ENCODE measurements at regions not wholly inside any gene's neighbourhood (a gene's known extent, or its start where the extent isn't known, plus 50 kb on each side); places are given as distances from the start of the nearest gene placed in this dataset.

DNA sequence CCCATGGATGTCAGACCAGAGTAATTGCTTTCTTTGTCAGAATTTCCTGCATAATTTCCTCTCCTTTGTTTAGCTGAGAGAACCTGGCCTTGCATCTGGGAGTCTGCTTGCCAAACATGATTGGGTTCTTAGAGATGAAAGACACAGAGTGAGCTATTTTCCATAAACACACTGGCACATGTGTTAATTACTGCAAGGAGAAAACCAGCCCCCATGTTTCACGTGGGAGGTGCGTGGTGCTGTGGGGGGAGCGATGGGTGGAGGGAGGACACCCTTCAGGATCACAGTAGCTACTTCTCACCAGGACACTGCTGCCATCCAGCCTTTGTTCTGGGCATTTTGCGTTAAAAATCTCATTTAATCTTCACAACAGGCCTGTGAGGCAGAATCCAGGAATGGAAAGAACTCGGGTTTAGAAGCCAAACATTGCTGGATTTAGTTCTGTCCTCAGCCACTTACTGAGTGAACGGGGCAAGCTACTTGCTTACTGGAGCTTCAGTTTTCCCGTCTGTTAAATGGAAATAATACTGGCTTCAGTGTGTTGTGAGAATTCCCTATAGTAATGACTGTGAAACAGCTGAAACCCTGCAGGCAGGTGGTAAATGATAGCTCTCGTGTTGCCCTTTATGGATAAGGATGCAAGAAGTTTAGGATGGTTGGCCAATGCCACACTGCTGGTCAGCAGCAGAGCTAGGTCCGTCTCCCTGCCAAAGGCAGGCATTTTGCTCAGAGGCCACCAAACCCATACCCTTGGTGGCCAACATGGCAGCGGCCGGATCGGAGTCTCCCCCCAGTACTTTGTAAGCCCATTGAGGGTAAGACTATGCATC, 100.1 kb upstream of the ASAP2 start:
- TF ChIP-seq CTCF (IDR thresholded peaks at IDR 0.05; ENCODE audit: control extremely low read depth in 1 of 3, insufficient read depth in 1 of 3, low read depth in 1 of 3, low read length in 3 of 3), result no peak
- no peak for TF ChIP-seq POLR2AphosphoS5 (IDR thresholded peaks at IDR 0.05; ENCODE audit: low read depth, low read length)
- TF ChIP-seq TAF1 (IDR thresholded peaks at IDR 0.05; ENCODE audit: low read depth, low read length), result no peak
- no peak for TF ChIP-seq RFX5 (IDR thresholded peaks at IDR 0.05; ENCODE audit: borderline replicate concordance, low read depth, low read length)
- TF ChIP-seq CREB1 (IDR thresholded peaks at IDR 0.05), result no peak
- TF ChIP-seq BRCA1 (IDR thresholded peaks at IDR 0.05; ENCODE audit: low read depth, low read length), result no peak
- no peak for TF ChIP-seq KDM4A (IDR thresholded peaks at IDR 0.05; ENCODE audit: low read depth, low read length, severe bottlenecking)
- TF ChIP-seq EP300 (IDR thresholded peaks at IDR 0.05; ENCODE audit: borderline replicate concordance in 1 of 2, low read depth in 2 of 2, low read length in 2 of 2), result no peak

Data from H1 (cell line).